Stromal cell of bone marrow (primary cell): ENCODE measurements at regions not wholly inside any gene's neighbourhood (a gene's known extent, or its start where the extent isn't known, plus 50 kb on each side); places are given as distances from the start of the nearest gene placed in this dataset.

Source experiments
- DNase-seq: peaks from one replicate; pipeline ENCODE4 v3.0.0-alpha.2; 2012; ENCODE audit warnings: low read depth

DNA sequence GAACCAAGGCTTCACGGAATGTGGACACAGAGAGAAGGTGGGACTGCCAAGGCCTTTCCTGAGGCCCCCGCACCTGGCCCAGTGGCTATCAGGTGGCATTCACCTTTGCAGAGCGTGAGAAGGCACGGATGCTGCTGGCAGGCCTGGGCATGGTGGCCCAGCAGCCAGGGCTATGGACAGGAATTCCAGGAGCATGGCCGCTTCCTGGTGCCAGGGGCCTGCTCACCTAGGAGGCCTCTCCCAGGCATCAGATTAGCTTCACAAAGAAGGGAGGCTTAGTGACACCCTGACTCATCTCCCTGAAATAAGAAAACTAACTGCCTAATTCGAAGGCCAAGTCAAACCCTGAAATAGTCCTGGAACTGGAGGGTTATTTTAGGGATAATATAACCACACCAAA is 155.8 kb downstream of the TEX29 start:
- no peak for DNase-seq

DNA sequence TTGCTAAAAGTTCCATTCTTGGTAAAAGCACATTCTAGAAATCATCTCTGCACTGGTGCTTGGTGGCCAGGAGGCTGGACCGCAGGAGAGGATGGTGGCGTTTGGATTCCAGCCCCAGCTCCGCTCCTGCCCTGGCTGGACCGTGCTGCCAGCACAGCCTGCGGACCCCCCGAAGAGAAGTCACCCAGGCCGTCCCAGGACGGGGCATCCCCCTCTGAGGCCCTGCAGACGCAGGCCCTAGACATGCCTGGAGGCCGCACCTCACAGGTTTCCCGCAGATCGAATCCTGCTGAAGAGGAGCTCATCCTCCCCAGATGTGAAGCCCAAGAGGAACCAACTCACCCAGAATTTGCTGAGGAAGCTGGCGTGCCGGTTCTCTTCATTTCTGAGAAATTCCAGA is 159.0 kb downstream of the TEX29 start:
- DNase-seq = no peak

DNA sequence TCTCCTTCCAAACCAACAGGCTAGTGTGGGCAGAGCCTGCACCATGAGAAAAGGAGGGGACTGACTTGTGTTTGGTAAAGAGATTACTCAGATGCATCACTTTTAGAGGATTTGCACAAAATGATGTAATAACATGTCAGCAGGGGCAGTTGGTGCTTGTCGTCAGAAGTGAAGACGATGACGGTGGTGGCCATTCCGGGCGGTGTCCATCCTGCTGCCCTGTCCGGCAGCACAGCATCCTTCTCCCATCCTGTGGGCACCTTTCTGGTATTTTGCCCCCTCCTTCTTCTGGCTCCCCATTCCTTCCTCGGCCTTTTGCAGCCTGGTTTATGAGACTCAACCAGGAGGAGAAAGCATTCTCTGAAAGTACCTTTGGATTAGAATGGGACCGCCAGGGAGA is 160.1 kb downstream of the TEX29 start:
- no peak for DNase-seq

DNA sequence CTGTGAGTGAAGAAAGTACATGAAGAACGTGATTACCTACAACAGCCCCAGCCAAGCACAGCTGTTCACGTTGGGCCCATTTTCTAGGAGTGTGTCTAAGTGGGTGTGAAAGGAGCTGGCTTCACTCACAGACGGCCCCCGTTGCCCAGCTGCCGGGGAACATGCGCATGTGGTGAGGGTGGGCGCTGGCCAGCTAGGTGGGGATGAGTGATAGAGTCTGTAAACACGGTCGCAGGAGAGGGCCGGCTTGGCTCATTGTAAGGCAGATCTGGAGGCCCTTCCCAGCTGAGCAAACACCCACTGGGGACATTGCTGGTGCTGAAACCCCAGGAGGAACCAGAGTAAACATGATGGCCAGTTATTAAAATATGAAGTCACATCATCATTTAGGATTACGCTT is 160.5 kb downstream of the TEX29 start:
- no peak for DNase-seq

DNA sequence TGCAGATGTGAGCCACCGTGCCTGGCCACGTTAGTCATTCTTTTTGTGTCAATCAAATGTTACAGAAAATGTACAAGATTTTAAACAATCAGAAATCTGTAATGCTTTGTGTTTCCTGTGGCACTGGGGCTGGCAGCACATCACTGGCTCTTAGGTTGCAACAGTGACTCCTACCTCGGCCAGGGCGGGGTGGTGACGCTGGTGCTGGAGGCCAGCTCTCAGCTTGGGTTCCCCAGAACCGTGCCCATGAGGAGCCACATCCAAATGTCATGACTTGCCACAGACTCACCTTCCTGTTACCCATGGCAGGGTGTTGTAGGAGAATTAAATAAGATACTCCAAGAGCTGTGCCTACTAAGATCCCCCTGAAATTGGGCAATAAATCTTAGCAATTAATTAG is 161.7 kb downstream of the TEX29 start:
- no peak for DNase-seq

DNA sequence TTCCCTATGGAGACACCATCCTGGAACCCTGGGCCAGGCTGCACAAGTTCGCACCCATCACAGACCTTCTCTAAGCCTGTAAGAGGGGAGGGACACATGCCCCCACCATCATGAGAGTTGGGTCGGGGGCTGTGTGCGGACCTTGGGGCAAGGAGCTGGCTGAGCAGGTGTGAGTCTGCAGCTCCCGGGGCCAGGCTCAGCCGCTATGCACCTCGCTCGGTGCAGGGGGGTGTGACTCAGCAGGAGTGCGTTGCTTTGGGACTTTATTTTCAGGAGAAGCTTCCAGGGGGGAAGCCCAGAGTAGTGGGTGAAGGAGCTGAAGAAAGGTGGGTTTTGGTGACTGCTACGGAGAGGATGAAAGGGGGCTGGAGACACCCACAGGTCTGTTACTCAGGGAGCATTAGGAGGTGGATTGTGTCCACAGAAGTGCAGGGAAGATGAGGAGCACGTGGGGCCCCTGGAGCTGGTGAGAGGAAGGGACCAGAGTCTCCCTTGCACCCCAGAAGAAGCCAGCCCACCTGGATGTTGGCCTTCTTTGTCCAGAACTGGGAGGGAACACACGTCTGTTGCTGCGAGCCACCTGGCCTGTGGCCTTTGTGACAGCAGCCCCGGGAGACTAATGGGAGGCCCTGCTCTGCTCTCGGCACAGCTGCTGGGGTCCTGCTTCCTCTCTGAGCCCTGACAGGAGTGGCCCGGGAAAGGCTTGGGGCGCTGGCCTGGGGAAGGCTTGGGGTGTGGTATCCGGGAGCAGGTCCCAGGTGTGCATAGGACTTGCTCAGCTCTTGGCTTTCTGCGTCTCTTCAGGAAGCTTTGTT is 162.6 kb downstream of the TEX29 start:
- DNase-seq = no peak

DNA sequence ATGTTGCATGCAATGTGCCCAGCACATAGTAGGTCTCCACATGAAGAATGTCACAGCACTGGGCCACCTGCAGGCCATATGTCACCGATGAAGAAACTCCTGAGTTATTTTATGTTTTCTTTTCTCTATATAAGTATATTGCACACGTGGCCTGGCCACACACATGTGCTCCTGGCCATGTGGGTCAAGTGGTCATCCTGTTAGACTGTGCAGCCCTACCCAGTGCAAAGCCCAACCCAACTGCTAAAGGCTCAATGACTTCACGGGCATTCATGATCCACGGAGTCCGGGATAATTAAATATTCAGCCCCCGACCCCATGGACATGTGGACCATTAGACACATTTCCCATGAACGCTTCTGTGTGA is 163.2 kb downstream of the TEX29 start:
- no peak for DNase-seq

DNA sequence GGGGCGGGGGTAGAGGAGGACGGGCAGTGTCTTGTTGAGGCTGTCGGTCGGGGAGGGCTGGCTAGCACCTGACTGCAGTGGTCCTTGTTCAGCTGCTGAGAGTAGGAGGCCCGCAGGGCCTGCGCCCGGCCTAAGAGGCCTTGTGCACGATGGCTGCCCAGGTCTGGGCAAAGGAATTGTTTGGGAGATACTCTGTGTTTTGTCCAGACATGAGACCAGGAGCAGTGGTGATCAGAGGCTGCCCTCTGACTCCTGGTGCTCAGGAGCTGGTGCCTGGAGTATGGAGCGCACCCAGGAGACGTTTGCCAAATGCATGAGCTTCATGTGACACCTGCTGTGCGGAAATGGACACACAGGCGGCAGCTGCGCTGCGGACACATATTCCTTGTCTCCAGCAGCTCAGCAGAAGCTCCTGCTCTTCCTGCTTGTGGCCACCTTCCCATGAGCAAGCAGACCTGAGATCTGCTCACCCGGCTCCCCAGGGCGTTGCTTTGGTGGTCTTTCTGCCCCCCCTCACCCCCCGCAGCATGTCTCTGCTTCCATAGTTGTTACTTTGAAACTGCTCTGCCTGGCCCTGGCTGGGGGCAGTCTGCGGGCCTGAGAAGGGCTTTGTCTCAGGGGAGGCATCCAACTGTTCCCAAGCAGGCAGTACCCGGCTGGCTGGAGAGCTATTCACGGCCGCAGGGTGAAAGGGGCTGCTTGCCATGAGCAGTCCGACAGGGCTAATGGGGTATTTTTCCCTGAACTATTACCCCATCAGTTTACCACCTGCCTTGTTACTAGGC is 163.9 kb downstream of the TEX29 start:
- no peak for DNase-seq

DNA sequence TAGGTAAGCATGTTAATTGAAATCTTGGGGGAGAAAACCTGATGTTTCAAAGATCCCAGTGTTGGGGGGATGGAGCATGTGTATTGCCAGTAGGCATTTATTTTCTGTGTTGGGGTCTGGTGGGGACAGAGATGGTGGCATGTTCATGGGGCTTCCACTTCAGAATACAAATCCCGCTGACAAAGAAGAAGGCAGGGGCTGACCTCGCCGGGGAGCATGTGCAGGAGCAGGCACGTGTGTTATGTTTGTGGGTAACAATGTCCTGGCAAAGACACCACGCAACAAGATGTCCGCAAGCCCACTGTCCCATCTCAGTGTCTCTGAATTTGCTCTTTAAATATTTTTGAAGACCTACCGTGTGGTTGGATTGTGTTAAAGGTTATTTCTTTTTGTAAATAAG is 164.5 kb downstream of the TEX29 start:
- no peak for DNase-seq

DNA sequence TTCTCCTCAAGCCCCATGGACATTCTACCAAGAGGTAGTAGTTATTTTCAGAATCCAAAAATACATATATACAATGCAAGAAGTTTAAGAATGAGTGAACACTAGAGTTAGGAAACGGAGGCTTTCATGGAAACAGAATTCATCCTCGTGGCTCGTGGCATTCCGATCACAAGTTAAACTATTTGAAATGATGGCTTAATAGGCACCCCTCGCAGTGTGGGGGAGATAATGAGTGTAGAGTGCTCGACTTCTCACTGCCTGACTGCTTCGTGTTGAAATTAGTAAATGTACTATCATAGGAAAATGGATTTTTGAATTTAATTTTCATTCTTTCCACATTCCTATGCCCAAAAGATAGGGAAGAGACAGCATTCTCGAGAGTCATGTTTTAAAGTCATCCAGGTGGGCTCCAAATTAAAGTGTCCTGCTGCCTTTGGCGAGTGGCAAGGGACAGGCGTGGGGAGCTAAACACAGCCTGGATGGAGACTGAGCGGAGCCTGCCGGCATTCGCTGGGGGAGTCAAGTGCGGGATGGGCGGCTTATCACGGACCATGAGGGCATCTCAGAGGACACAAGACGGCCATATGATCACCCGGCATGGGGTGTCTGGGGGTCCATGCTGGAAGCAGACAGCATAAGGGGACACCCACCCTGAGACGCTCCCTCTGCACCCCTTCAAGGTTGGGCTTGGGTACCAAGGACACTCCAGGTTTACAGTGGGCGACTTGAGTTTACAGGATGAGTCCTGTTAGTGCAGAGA is 165.2 kb downstream of the TEX29 start:
- DNase-seq = no peak

DNA sequence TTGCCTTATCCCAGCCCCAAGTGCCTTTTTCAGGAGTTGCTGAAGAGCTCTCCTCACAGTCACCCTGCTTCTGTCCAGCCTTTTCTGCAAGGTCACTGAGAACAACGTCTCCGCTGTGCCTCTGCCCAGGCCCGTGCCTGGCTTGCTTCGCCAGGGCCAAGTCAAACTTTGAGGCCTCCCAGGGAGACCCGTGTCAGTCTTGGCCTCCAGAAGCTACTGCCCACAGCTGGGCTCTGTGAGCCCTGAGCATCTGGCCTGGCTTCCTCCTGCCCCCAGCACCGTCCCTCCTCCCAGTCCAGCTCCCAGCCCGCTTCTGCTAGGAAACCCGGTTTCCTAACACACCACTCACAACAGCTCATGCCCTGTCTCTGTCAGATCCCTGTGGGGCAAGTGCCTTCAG is 165.9 kb downstream of the TEX29 start:
- no peak for DNase-seq

DNA sequence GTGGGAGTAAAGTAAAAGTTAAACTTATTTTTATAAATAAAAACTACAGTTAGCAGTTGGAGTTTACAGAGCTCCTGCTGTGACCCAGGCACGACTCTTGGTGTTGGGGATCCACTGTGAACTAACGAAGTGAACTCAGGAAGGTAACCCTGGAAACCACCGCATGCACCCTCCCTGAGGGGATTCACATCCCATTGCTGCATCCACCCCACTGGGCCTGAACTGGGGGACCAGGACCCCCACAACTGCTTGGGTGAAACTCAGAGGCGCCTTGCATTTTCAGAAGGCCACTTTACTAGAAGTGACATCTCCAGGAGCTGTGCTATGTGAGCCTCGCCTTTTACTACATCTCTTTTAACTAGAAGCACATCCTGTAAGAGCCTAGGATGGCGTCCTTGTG is 166.4 kb downstream of the TEX29 start:
- no peak for DNase-seq

DNA sequence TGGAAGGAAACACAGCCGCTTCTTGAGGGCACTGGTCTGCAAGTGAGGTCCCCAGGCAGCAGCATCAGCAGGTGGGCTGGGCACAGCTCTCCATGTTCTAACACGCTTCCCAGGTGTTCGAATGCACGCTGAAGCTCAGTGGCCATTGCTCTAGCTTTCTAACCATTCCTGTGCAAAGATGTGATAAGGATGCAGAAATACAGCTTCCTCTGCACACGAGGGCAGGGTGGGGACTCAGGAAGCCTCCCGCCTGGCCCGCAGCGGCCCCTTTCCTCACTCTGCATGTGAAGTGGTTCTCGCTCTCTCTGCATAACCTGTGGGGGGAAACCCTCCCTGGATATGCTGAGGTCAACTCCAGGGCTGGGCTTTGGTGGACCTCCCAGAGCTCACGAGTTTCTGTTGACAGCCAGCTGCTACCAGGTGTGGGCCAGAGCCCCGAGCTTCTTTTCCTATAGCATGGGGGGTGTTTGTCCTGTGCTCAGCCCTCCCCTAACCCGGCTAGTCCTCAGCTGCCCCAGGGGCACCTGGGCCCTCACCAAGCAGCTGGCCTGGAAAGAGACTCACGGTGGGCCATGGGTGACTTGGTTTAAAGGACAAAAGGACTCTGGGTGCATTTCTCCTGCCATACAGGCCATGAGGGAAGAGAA is 168.2 kb downstream of the TEX29 start:
- no peak for DNase-seq

DNA sequence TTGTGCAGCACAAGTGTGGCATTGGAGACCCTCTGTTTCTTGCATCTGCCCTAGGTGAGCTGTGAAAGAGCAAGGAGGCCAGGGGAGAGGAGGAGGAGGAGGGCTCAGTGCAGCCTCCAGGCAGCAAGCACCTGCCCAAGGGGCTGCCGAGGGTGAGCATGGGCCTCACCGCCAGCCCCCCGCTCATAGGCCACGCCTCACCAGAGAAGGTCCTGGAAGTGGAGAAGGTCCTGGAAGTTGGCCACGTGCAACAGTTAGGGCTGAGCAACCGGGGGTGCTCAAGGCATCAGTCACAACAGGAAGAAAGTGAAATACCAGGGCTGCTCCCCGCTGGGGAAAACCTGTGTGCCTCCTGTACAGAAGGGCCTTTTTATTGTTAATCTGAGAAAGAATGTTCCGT is 168.9 kb downstream of the TEX29 start:
- DNase-seq = no peak

DNA sequence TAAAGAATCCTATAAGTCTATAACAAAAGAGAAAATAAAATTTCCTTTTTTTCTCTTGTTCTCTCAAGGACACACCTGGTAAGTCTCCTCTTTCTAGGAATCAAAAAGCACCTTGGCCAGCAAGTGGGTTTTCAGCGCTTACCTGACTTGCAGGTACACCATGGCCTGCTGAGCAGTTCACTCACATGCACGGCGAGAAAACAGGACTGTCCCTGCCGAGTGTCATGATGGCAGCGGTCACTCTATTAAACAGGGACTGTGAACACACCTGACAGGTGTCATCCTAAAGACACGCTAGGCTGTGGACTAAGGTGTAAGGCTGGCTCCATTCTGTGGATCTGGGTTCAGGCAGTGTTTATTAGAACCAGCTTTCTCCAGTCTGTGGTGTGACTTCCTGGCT is 170.2 kb downstream of the TEX29 start:
- DNase-seq = no peak

DNA sequence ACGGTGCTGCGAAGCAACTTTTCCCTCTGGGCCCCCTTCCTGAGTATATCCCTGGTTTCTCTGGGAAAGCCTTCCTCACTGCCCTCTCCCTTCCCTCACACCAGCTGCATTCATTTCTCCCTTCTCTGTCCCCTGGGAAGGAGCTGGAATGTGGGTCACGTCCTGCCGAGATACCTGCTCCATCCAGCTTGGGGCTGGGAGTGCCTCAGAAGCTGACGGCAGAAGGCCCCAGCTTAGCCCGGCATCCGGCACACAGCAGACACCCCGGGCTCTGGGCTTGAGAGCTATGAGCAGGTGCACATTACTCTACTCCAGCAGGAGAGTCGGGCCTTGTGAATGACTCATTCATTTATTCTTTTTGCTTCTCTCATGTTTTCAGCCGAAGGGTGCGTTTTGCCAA is 170.6 kb downstream of the TEX29 start:
- no peak for DNase-seq

DNA sequence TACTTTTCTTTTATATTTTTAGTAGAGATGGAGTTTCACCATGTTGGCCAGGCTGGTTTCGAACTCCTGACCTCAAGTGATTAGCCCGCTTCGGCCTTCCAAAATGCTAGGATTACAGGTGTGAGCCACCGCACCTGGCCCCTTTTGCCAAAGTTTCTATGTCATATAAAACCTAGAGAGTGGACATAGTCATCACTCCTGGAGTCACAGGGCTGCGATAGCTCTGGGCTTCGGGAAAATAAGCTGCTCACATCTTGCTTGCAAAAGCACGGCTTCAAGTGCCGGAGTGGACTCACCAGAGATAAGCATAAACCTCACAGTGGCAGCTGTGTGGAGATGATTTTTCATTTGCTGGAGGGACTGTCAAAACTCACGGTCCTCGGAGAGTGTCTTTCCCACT is 171.2 kb downstream of the TEX29 start:
- DNase-seq = no peak

DNA sequence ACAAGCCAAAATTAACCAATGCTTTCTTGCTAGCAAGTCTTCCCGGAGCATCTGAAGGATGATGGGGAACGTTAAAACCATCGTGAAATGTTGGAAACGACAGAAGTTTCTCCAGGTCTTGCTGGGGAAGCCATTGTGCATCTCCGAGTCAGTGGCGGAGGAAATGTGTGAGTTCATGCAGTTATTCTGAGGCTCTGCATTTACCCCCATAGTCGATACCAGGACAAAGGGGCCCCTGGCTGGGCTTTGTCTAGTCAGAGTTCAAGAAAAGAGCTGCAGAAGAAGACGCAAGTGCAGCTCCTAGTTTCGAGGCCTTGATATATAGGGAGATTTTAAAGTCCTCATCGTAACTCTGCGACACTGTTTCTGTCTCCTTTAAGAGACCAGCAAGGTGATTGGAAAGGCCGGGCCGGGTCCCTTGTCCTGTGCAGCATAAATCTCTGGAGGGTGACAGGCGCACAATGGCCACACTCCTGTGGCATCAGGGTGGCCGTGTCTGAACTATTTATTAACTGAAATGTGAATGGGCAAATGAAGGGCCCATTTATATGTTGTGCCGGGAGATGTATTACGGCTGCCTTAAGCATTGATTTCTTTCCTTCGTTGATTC is 172.0 kb downstream of the TEX29 start:
- DNase-seq = no peak

DNA sequence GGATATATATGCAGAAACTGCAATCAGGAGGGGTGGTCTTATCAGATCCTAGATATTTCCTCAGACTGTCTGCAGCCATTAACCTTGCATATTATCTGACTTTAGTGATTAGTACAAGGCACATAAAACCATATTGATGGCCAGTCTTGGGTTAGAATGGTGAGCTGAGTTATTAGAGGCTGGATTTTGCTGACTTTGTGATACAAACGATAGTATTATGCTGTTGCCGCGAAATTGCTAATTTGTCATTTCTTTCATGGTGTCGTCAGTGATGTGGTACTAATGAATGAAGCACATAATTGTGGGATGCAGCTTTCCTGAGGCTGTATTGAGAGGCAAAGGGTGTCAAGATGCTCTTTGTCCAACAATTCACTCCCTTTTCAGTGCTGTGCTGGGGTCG is 172.5 kb downstream of the TEX29 start:
- DNase-seq = no peak

DNA sequence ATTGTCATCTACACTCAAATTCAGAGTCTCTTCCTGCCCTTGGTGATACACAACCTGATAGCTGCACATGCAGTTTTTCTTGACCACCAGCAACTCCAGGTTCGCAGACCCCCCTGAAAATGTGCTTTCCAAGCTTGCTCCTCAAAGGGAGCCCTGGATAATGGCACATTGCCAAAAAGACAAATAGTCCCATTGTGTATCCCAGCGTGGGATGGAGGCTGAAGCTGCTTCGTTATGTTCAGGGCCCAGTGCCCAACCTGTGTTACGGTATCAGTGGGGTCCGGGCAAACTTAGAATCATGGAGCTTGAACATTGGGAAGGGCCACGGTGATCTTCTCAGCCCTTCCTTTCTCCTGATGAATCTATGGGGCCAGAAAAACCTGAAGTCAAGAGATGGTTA is 173.0 kb downstream of the TEX29 start:
- DNase-seq = no peak

DNA sequence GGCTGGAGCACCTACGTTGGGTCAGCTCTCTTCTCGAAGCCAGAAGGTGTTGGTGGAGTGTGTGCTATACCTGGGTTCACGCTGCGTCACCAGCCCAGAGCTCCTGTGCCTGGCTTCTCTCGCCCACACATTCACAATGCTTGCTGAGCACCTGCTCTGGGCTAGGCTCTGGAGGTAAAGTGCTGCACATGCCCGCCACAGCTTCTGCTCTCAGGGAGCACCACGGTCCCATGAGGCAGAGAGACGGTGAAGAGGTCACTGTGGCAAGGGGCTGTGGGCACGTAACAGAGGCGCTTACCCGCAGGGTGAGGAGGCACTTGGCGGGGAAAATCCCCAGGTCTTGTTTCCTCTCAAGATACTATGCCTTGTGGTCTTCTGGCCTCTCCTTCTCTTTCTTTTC is 174.2 kb downstream of the TEX29 start:
- DNase-seq = no peak
